SK-N-MC (cell line): ENCODE measurements at regions not wholly inside any gene's neighbourhood (a gene's known extent, or its start where the extent isn't known, plus 50 kb on each side); places are given as distances from the start of the nearest gene placed in this dataset.

Experiments
- EZH2 ChIP-seq: fragments of 200-600 bp; sonication (generic); IDR thresholded peaks from one replicate; pipeline ENCODE4 v1.6.1; 2017; ENCODE audit warnings: antibody characterized with exemption
- POLR2AphosphoS5 ChIP-seq: IDR thresholded peaks from 2 replicates; pipeline ENCODE4 v1.6.1; 2012; ENCODE audit warnings: mild to moderate bottlenecking, low read depth, low read length, borderline replicate concordance

- TF ChIP-seq POLR2AphosphoS5 (no peak), EZH2 (no peak)
These were observed 95.1 kb downstream of the RHOU start for GRCh38 chr1:228830185-228830953.
